ENCODE measurements at regions not wholly inside any gene's neighbourhood (a gene's known extent, or its start where the extent isn't known, plus 50 kb on each side); places are given as distances from the start of the nearest gene placed in this dataset.

DNA sequence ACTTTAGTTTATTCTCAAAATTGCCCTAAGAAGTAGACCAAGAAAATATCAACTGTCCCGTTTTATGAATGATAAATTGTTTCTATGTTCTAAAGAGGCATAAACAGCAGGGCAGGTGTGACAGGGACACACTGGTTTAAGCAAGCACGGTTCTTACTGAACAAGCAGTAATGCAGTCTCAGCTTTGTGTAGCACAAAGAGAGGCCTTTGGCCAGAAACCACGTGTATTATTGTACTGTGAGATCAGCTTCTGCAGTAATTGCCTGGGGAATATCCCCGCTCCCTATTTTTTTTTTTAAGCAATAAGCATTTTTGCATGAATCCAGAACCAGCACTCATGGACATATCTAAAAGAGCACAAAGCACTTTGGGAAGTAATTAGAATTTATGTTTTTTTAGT is 255.4 kb downstream of the WDR11 start:
- H3K27ac ChIP-seq: no peak overlapping the region
- no peak for TF ChIP-seq CTCF (conservative IDR thresholded peaks at IDR 0.05; ENCODE audit: low read depth)
- POLR2A ChIA-PET (ENCODE audit: low non-redundant PET): no interaction called here
- CTCF ChIA-PET: no interaction called here
- DNase-seq (ENCODE audit: low spot score): no peak

GRCh38 chr10:121108051-121108450 is 256.9 kb downstream of the WDR11 start:
- DNase-seq (ENCODE audit: low spot score): no peak
- CTCF ChIA-PET: no interaction called here

GRCh38 chr10:121110369-121110768 is 259.2 kb downstream of the WDR11 start:
- H3K27ac ChIP-seq: no peak overlapping the region
- ChIA-PET POLR2A (ENCODE audit: low non-redundant PET) (no interaction called here), CTCF (no interaction called here)
- DNase-seq (ENCODE audit: low spot score): no peak
- no peak for TF ChIP-seq CTCF (conservative IDR thresholded peaks at IDR 0.05; ENCODE audit: low read depth)

More at GRCh38 chr10:121108051-121108450, 256.9 kb downstream of the WDR11 start:
- POLR2A ChIA-PET (ENCODE audit: low non-redundant PET): no interaction called here
- no peak for TF ChIP-seq CTCF (conservative IDR thresholded peaks at IDR 0.05; ENCODE audit: low read depth)
- no peak overlapping the region for H3K27ac ChIP-seq

- no peak for DNase-seq (ENCODE audit: low spot score)
- H3K27ac ChIP-seq: no peak overlapping the region
- TF ChIP-seq CTCF (conservative IDR thresholded peaks at IDR 0.05; ENCODE audit: low read depth): no peak
- CTCF ChIA-PET: no interaction called here
- POLR2A ChIA-PET (ENCODE audit: low non-redundant PET): no interaction called here
Observed at GRCh38 chr10:121112136-121112535, 261.0 kb downstream of the WDR11 start.

DNA sequence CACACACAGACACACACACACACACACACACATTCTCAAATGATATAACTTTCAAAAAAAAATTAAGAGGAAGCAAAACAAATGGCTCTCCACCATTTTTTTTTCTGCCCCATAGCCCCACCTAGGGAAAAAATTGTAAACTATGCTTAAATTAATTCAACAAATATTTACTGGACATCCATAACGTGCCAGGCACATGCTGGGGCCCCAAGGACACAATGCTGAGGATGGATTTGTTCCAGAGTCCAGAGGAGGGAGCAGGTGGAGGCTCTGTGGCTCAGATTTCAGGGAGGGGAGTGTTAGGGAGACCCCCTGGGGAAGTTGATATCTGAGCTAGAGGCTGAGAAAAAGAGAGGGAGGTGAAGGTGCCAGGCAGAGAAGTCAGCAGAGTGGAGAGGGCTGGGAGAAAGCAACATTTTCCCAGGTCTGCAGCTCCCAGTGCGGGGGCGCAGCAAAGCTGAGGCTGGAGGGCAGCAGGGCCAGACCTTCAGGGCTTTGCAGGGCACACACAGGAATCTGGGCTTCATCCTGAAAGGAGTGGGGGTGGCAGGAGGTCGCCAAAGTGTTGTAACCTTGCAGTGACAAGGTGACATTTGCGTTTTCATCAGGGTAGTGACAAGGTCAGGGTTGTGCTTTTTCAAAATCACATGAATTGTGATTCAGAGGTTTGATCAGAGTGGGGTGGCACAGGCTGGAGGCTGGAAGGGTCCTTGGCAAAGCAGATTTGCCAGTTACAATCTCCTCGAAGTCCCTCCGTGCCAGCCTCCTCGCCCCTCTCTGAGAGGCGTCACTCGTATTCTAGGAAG is 261.6 kb downstream of the WDR11 start:
- no peak for TF ChIP-seq CTCF (conservative IDR thresholded peaks at IDR 0.05; ENCODE audit: low read depth)
- ChIA-PET POLR2A (ENCODE audit: low non-redundant PET) (interaction anchor here (0.5 kb wide), 1 partner anchor 1630 kb away, joined by 3 read pairs; no protein-coding TSS in a partner anchor), CTCF (no interaction called here)
- H3K27ac ChIP-seq: peak overlapping the region; percentile 15
- DNase-seq (ENCODE audit: low spot score): no peak

DNA sequence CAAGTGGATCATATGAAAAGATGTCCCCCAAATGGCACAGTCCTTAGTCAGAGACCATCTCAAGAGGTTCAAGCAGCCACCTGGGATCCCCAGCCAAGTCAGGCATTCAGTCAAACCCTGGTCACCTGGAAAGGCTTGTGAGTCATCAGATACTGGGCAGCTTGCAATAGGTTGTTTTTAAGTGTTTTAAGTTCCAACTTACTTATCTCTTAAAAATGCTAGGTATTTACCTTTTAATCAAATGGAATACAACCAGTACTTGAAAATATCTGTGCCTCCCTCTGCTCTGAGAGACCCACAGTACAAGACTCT is 262.2 kb downstream of the WDR11 start:
- peak overlapping the region; percentile 15 for H3K27ac ChIP-seq
- TF ChIP-seq CTCF (conservative IDR thresholded peaks at IDR 0.05; ENCODE audit: low read depth): no peak
- ChIA-PET CTCF (no interaction called here), POLR2A (ENCODE audit: low non-redundant PET) (interaction anchor here (0.5 kb wide), 1 partner anchor 1629 kb away, joined by 3 read pairs; no protein-coding TSS in a partner anchor)
- peak; percentile 77 for DNase-seq (ENCODE audit: low spot score)
